KMS-11 (cell line): ENCODE measurements at regions not wholly inside any gene's neighbourhood (a gene's known extent, or its start where the extent isn't known, plus 50 kb on each side); places are given as distances from the start of the nearest gene placed in this dataset.

Experiments
- H2AFZ ChIP-seq: fragments of 200-600 bp; sonication (generic); 2 replicates; pipeline ENCODE4 v1.6.1; 2016; ENCODE audit warnings: antibody characterized with exemption, mixed run types, low read depth
- H3K27ac ChIP-seq: fragments of 200-600 bp; sonication (generic); 2 replicates; pipeline ENCODE4 v1.6.1; 2016; ENCODE audit warnings: mild to moderate bottlenecking, mixed run types
- H3K27me3 ChIP-seq: fragments of 200-600 bp; sonication (generic); 2 replicates; pipeline ENCODE4 v1.6.1; 2017; ENCODE audit warnings: mild to moderate bottlenecking, low read depth, mixed run types, moderate library complexity; ENCODE audit not compliant: insufficient read depth
- H3K36me3 ChIP-seq: fragments of 200-600 bp; sonication (generic); 2 replicates; pipeline ENCODE4 v1.6.1; 2017; ENCODE audit warnings: mild to moderate bottlenecking, mixed run types; ENCODE audit not compliant: insufficient read depth
- H3K4me1 ChIP-seq: fragments of 200-600 bp; sonication (generic); 2 replicates; pipeline ENCODE4 v1.6.1; 2016; ENCODE audit warnings: mild to moderate bottlenecking, low read depth, mixed run types; ENCODE audit not compliant: poor library complexity, severe bottlenecking
- H3K4me2 ChIP-seq: fragments of 200-600 bp; sonication (generic); 2 replicates; pipeline ENCODE4 v1.7.0; 2016; ENCODE audit warnings: mild to moderate bottlenecking, mixed run types
- H3K4me3 ChIP-seq: fragments of 200-600 bp; sonication (generic); IDR thresholded peaks from 2 replicates; pipeline ENCODE4 v1.6.1; 2017; ENCODE audit warnings: low read depth, low read length, mixed read lengths; ENCODE audit not compliant: insufficient read depth
- H3K79me2 ChIP-seq: fragments of 200-600 bp; sonication (generic); 2 replicates; pipeline ENCODE4 v1.6.1; 2016; ENCODE audit warnings: low read depth, mixed run types; ENCODE audit not compliant: insufficient read depth
- H3K9ac ChIP-seq: fragments of 200-600 bp; sonication (generic); 2 replicates; pipeline ENCODE4 v1.6.1; 2016; ENCODE audit warnings: mild to moderate bottlenecking, mixed run types
- H4K20me1 ChIP-seq: fragments of 200-600 bp; sonication (generic); 2 replicates; pipeline ENCODE4 v1.6.1; 2016; ENCODE audit warnings: mild to moderate bottlenecking, mixed run types; ENCODE audit not compliant: insufficient read depth
- TF ChIP-seq, protein P1 (sequence below): fragments of 200-600 bp; sonication (generic); conservative IDR thresholded peaks from 2 replicates; pipeline ENCODE4 v1.6.1; 2017; ENCODE audit warnings: low read depth, mild to moderate bottlenecking, antibody characterized with exemption, low read length, moderate library complexity, mixed read lengths

- TF ChIP-seq, protein P1, sequence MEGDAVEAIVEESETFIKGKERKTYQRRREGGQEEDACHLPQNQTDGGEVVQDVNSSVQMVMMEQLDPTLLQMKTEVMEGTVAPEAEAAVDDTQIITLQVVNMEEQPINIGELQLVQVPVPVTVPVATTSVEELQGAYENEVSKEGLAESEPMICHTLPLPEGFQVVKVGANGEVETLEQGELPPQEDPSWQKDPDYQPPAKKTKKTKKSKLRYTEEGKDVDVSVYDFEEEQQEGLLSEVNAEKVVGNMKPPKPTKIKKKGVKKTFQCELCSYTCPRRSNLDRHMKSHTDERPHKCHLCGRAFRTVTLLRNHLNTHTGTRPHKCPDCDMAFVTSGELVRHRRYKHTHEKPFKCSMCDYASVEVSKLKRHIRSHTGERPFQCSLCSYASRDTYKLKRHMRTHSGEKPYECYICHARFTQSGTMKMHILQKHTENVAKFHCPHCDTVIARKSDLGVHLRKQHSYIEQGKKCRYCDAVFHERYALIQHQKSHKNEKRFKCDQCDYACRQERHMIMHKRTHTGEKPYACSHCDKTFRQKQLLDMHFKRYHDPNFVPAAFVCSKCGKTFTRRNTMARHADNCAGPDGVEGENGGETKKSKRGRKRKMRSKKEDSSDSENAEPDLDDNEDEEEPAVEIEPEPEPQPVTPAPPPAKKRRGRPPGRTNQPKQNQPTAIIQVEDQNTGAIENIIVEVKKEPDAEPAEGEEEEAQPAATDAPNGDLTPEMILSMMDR = no peak
- H3K4me3 ChIP-seq = no peak overlapping the region
- no peak overlapping the region for H3K9ac ChIP-seq
- H3K4me1 ChIP-seq = peaks cover 24% of the 10 kb centered on the region
- no peaks in the 10 kb centered on the region for H3K79me2 ChIP-seq
- no peaks in the 10 kb centered on the region for H3K27me3 ChIP-seq
- no peak overlapping the region for H2AFZ ChIP-seq
- H3K4me2 ChIP-seq = no peak overlapping the region
- no peaks in the 10 kb centered on the region; the same call in 1 of the 2 replicates for H3K36me3 ChIP-seq
- no peaks in the 10 kb centered on the region for H4K20me1 ChIP-seq
- H3K27ac ChIP-seq = no peak overlapping the region
Observed at GRCh38 chr2:176405477-176405876, 136.2 kb downstream of the MTX2 start.

GRCh38 chr2:176407706-176408105 is 138.5 kb downstream of the MTX2 start:
- no peaks in the 10 kb centered on the region for H4K20me1 ChIP-seq
- no peak overlapping the region for H2AFZ ChIP-seq
- TF ChIP-seq, protein P1 = no peak
- H3K27me3 ChIP-seq = no peaks in the 10 kb centered on the region
- H3K79me2 ChIP-seq = no peaks in the 10 kb centered on the region
- H3K4me3 ChIP-seq = no peak overlapping the region
- H3K36me3 ChIP-seq = no peaks in the 10 kb centered on the region; the same call in 1 of the 2 replicates
- no peak overlapping the region for H3K4me2 ChIP-seq
- H3K4me1 ChIP-seq = peaks cover 24% of the 10 kb centered on the region
- H3K27ac ChIP-seq = no peak overlapping the region
- no peak overlapping the region for H3K9ac ChIP-seq

DNA sequence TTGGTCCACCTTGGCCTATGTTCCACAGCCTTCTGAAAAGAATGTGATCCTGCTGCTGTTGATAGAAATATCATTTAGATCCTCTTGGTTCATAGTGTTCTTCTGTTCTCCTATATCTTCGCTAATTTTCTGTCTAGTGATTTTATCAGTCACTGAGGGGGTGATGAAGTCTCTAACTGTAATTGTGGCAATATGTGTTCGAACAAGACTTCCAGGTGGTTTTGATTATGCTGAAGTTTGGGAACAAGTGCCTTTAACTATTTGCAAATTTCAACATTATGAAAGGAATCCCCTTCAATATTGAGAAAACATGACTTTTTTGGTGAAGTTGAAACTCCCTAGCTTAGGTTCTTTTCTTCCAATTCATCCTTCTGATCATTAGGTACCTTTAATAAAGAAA is 140.4 kb downstream of the MTX2 start:
- Histone ChIP-seq H4K20me1 (no peaks in the 10 kb centered on the region), H3K9ac (no peak overlapping the region), H3K4me3 (no peak overlapping the region), H3K4me1 (peaks cover 24% of the 10 kb centered on the region), H3K27ac (no peak overlapping the region), H3K79me2 (no peaks in the 10 kb centered on the region), H3K36me3 (no peaks in the 10 kb centered on the region; the same call in 1 of the 2 replicates), H2AFZ (no peak overlapping the region), H3K4me2 (peak overlapping the region; percentile 33; the same call in 1 of the 2 replicates), H3K27me3 (no peaks in the 10 kb centered on the region)
- TF ChIP-seq, protein P1 = no peak

DNA sequence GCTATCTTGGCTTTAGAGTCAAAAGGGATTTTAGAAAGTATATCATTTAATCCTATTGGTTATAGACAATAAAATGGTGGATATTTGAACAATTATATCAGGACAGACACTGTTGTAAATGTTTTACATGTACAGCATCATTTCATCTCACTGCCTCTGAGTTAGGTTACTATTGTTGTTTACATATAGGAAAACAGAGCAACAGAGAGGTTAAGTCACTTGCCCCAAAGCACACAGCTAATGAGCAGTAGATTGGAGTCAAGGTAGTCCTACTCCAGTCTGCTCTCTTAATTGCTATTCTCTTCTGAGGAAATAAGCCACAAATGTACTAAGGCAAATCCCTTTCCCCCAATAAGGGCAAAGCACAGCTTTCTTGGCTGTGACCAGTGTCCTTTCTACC is 142.9 kb downstream of the MTX2 start:
- Histone ChIP-seq H3K9ac (no peak overlapping the region), H3K36me3 (no peaks in the 10 kb centered on the region; the same call in 1 of the 2 replicates), H4K20me1 (no peaks in the 10 kb centered on the region), H3K4me3 (no peak overlapping the region), H3K27ac (no peak overlapping the region), H3K4me2 (no peak overlapping the region), H2AFZ (no peak overlapping the region), H3K79me2 (no peaks in the 10 kb centered on the region), H3K27me3 (no peaks in the 10 kb centered on the region), H3K4me1 (peaks cover 24% of the 10 kb centered on the region)
- TF ChIP-seq, protein P1 = no peak
